Activated CD4-positive, alpha-beta memory T cell treated with anti-CD3 and anti-CD28 coated beads for 36 hours (primary cell): ENCODE measurements at regions not wholly inside any gene's neighbourhood (a gene's known extent, or its start where the extent isn't known, plus 50 kb on each side); places are given as distances from the start of the nearest gene placed in this dataset.
"Not testable (repeated sequence)": the region's sequence is repeated elsewhere in the genome, so short reads cannot be mapped to it uniquely, and the experiment has no call there.

Experiments
- CTCF ChIA-PET: fragments of 350-600 bp; sonication (Branson Sonifier 250); formaldehyde crosslinking; loops from one replicate; lab custom pipeline; 2021; ENCODE audit warnings: antibody characterized with exemption, inconsistent platforms; lab: Charles Lee
- POLR2A ChIA-PET: fragments of 350-600 bp; sonication (Branson Sonifier 250); formaldehyde crosslinking; loops from one replicate; lab custom pipeline; 2021; ENCODE audit warnings: antibody characterized with exemption; lab: Charles Lee
- DNase-seq: peaks from one replicate; pipeline ENCODE4 v3.0.0-alpha.2; 2020
- H3K27ac Mint-ChIP-seq: one replicate; pipeline ENCODE4 v1.8.0; 2021; ENCODE audit warnings: mixed read lengths
- H3K27me3 Mint-ChIP-seq: one replicate; pipeline ENCODE4 v1.8.0; 2021; ENCODE audit warnings: mixed read lengths
- H3K36me3 Mint-ChIP-seq: one replicate; pipeline ENCODE4 v1.8.0; 2021; ENCODE audit warnings: mixed read lengths
- H3K4me1 Mint-ChIP-seq: one replicate; pipeline ENCODE4 v1.8.0; 2021; ENCODE audit warnings: low read depth, mixed read lengths
- H3K4me3 Mint-ChIP-seq: one replicate; pipeline ENCODE4 v1.8.0; 2021; ENCODE audit warnings: mild to moderate bottlenecking, mixed read lengths
- H3K9me3 Mint-ChIP-seq: one replicate; pipeline ENCODE4 v1.8.0; 2021; ENCODE audit warnings: mixed read lengths
- intact Hi-C: fragments of 100-400 bp; cut with micrococcal nuclease; formaldehyde crosslinking; loops from one replicate; pipeline ENCODE4 v1.15.1; 2023

GRCh38 chr17:27206447-27206846 lies 87.5 kb upstream of the WSB1 start:
- ChIA-PET CTCF (interaction anchor here (0.7 to 2.6 kb wide), 8 partner anchors 9 to 393 kb away, joined by 3 to 11 read pairs (median 6); no protein-coding TSS in a partner anchor), POLR2A (interaction anchor here (1.3 kb wide), 1 partner anchor 13 kb away, joined by 3 read pairs; no protein-coding TSS in a partner anchor)
- no peak overlapping the region for H3K27ac Mint-ChIP-seq
- intact Hi-C loops: no loop called here
- peaks cover 3% of the 10 kb centered on the region for H3K4me1 Mint-ChIP-seq
- H3K9me3 Mint-ChIP-seq: peaks cover 8% of the 10 kb centered on the region
- peak; percentile 23 for DNase-seq
- H3K4me3 Mint-ChIP-seq: no peak overlapping the region
- no peaks in the 10 kb centered on the region for H3K36me3 Mint-ChIP-seq
- H3K27me3 Mint-ChIP-seq: peaks cover 1% of the 10 kb centered on the region

- no peak overlapping the region for H3K4me3 Mint-ChIP-seq
- H3K27ac Mint-ChIP-seq: no peak overlapping the region
These were observed 86.8 kb upstream of the WSB1 start for GRCh38 chr17:27207073-27207513.

GRCh38 chr17:27208370-27208769 lies 85.5 kb upstream of the WSB1 start:
- intact Hi-C loops, H3K9me3 Mint-ChIP-seq, H3K4me3 Mint-ChIP-seq, H3K27me3 Mint-ChIP-seq, H3K36me3 Mint-ChIP-seq, POLR2A ChIA-PET, H3K27ac Mint-ChIP-seq, DNase-seq, H3K4me1 Mint-ChIP-seq: not testable (repeated sequence)
- CTCF ChIA-PET: interaction anchor here (0.7 kb wide), 1 partner anchor 15 kb away, joined by 3 read pairs; no protein-coding TSS in a partner anchor

More at GRCh38 chr17:27207073-27207513, 86.8 kb upstream of the WSB1 start:
- Mint-ChIP-seq H3K27me3 (peaks cover 1% of the 10 kb centered on the region), H3K4me1 (peaks cover 3% of the 10 kb centered on the region), H3K36me3 (no peaks in the 10 kb centered on the region), H3K9me3 (peaks cover 8% of the 10 kb centered on the region)
- no peak for DNase-seq
- ChIA-PET POLR2A (interaction anchor here (1.3 kb wide), 1 partner anchor 12 kb away, joined by 3 read pairs; no protein-coding TSS in a partner anchor), CTCF (interaction anchor here (0.6 to 2.6 kb wide), 8 partner anchors 8 to 393 kb away, joined by 4 to 11 read pairs (median 6); no protein-coding TSS in a partner anchor)
- intact Hi-C loops: no loop called here

GRCh38 chr17:27209316-27209715 lies 84.6 kb upstream of the WSB1 start:
- intact Hi-C loops: no loop called here
- Mint-ChIP-seq H3K4me3 (no peak overlapping the region), H3K27me3 (peaks cover 1% of the 10 kb centered on the region), H3K9me3 (peaks cover 9% of the 10 kb centered on the region), H3K4me1 (peaks cover 3% of the 10 kb centered on the region), H3K27ac (no peak overlapping the region), H3K36me3 (no peaks in the 10 kb centered on the region)
- no peak for DNase-seq
- ChIA-PET CTCF (interaction anchor here (1.0 to 1.1 kb wide), 2 partner anchors 19 to 27 kb away, joined by 3 read pairs; no protein-coding TSS in a partner anchor), POLR2A (no interaction called here)

- POLR2A ChIA-PET, DNase-seq, H3K27ac Mint-ChIP-seq, H3K36me3 Mint-ChIP-seq, H3K27me3 Mint-ChIP-seq, H3K4me3 Mint-ChIP-seq, H3K4me1 Mint-ChIP-seq, CTCF ChIA-PET: not testable (repeated sequence)
- peaks cover 14% of the 10 kb centered on the region for H3K9me3 Mint-ChIP-seq
- intact Hi-C loops: loop anchor here (10.0 kb wide), 1 partner anchor 526 kb away; no protein-coding TSS in a partner anchor
These were observed 83.1 kb upstream of the WSB1 start for GRCh38 chr17:27210809-27211208.

- H3K9me3 Mint-ChIP-seq: peaks cover 6% of the 10 kb centered on the region
- intact Hi-C loops: loop anchor here (10.0 kb wide), 1 partner anchor 532 kb away; no protein-coding TSS in a partner anchor
- CTCF ChIA-PET: interaction anchor here (0.6 kb wide), 1 partner anchor 677 kb away, joined by 3 read pairs; no protein-coding TSS in a partner anchor
These were observed 77.1 kb upstream of the WSB1 start for GRCh38 chr17:27216836-27217235.

GRCh38 chr17:27217631-27218030 lies 76.3 kb upstream of the WSB1 start:
- DNase-seq: no peak
- ChIA-PET POLR2A (no interaction called here), CTCF (interaction anchor here (0.6 to 1.8 kb wide), 2 partner anchors 11 to 23 kb away, joined by 3 to 11 read pairs; no protein-coding TSS in a partner anchor)
- Mint-ChIP-seq H3K27ac (peak overlapping the region; percentile 42), H3K36me3 (no peaks in the 10 kb centered on the region), H3K27me3 (no peaks in the 10 kb centered on the region), H3K4me1 (peaks cover 14% of the 10 kb centered on the region), H3K4me3 (no peak overlapping the region), H3K9me3 (peaks cover 6% of the 10 kb centered on the region)
- intact Hi-C loops: loop anchor here (10.0 kb wide), 1 partner anchor 533 kb away; no protein-coding TSS in a partner anchor

More at GRCh38 chr17:27216836-27217235, 77.1 kb upstream of the WSB1 start:
- POLR2A ChIA-PET: no interaction called here
- no peak overlapping the region for H3K27ac Mint-ChIP-seq
- no peaks in the 10 kb centered on the region for H3K27me3 Mint-ChIP-seq
- no peaks in the 10 kb centered on the region for H3K36me3 Mint-ChIP-seq
- H3K4me1 Mint-ChIP-seq: peaks cover 14% of the 10 kb centered on the region
- no peak overlapping the region for H3K4me3 Mint-ChIP-seq
- no peak for DNase-seq

- no peaks in the 10 kb centered on the region for H3K27me3 Mint-ChIP-seq
- DNase-seq: no peak
- peak overlapping the region; percentile 42 for H3K27ac Mint-ChIP-seq
- no peak overlapping the region for H3K4me3 Mint-ChIP-seq
- CTCF ChIA-PET: interaction anchor here (0.6 to 2.2 kb wide), 4 partner anchors 11 to 115 kb away, joined by 3 to 11 read pairs (median 6); no protein-coding TSS in a partner anchor
- H3K36me3 Mint-ChIP-seq: no peaks in the 10 kb centered on the region
- intact Hi-C loops: loop anchor here (10.0 kb wide), 1 partner anchor 533 kb away; no protein-coding TSS in a partner anchor
- POLR2A ChIA-PET: no interaction called here
- H3K9me3 Mint-ChIP-seq: peaks cover 6% of the 10 kb centered on the region
- H3K4me1 Mint-ChIP-seq: peaks cover 14% of the 10 kb centered on the region
These were observed 75.9 kb upstream of the WSB1 start for GRCh38 chr17:27218041-27218440.

GRCh38 chr17:27218719-27219488 lies 75.0 kb upstream of the WSB1 start:
- H3K4me1 Mint-ChIP-seq: peaks cover 14% of the 10 kb centered on the region
- H3K9me3 Mint-ChIP-seq: peaks cover 6% of the 10 kb centered on the region
- H3K27ac Mint-ChIP-seq: no peak overlapping the region
- H3K4me3 Mint-ChIP-seq: no peak overlapping the region
- no peaks in the 10 kb centered on the region for H3K27me3 Mint-ChIP-seq
- CTCF ChIA-PET: interaction anchor here (1.0 to 2.2 kb wide), 6 partner anchors 12 to 381 kb away, joined by 3 to 11 read pairs (median 6); no protein-coding TSS in a partner anchor
- POLR2A ChIA-PET: interaction anchor here (0.8 to 0.9 kb wide), 3 partner anchors 13 to 76 kb away, joined by 3 read pairs; no protein-coding TSS in a partner anchor
- intact Hi-C loops: loop anchor here (10.0 kb wide), 1 partner anchor 534 kb away; no protein-coding TSS in a partner anchor
- DNase-seq: peak; percentile 72
- no peaks in the 10 kb centered on the region for H3K36me3 Mint-ChIP-seq

GRCh38 chr17:27222515-27222914 lies 71.4 kb upstream of the WSB1 start:
- intact Hi-C loops: no loop called here
- CTCF ChIA-PET: interaction anchor here (1.4 to 1.9 kb wide), 3 partner anchors 14 to 110 kb away, joined by 4 to 5 read pairs (median 5); no protein-coding TSS in a partner anchor

GRCh38 chr17:27224526-27225315 lies 69.2 kb upstream of the WSB1 start:
- Mint-ChIP-seq H3K27ac (no peak overlapping the region), H3K9me3 (peaks cover 5% of the 10 kb centered on the region), H3K27me3 (no peaks in the 10 kb centered on the region), H3K36me3 (no peaks in the 10 kb centered on the region), H3K4me1 (no peaks in the 10 kb centered on the region), H3K4me3 (no peak overlapping the region)
- DNase-seq: no peak
- intact Hi-C loops: no loop called here
- ChIA-PET POLR2A (no interaction called here), CTCF (interaction anchor here (1.4 kb wide), 1 partner anchor 12 kb away, joined by 3 read pairs; no protein-coding TSS in a partner anchor)

More at GRCh38 chr17:27222515-27222914, 71.4 kb upstream of the WSB1 start:
- H3K27ac Mint-ChIP-seq: no peak overlapping the region
- H3K4me1 Mint-ChIP-seq: peaks cover 14% of the 10 kb centered on the region
- no peak for DNase-seq
- no peaks in the 10 kb centered on the region for H3K27me3 Mint-ChIP-seq
- H3K36me3 Mint-ChIP-seq: no peaks in the 10 kb centered on the region
- POLR2A ChIA-PET: no interaction called here
- peaks cover 5% of the 10 kb centered on the region for H3K9me3 Mint-ChIP-seq
- no peak overlapping the region for H3K4me3 Mint-ChIP-seq
